GM12891 (cell line): ENCODE measurements at regions not wholly inside any gene's neighbourhood (a gene's known extent, or its start where the extent isn't known, plus 50 kb on each side); places are given as distances from the start of the nearest gene placed in this dataset.
"Not testable (repeated sequence)": the region's sequence is repeated elsewhere in the genome, so short reads cannot be mapped to it uniquely, and the experiment has no call there.

Experiments
- PAX5 ChIP-seq: IDR thresholded peaks from 2 replicates; pipeline ENCODE4 v1.6.1; 2011; ENCODE audit warnings: low read length, moderate library complexity, mild to moderate bottlenecking; ENCODE audit not compliant: insufficient read depth, severe bottlenecking
- POLR2A ChIP-seq: IDR thresholded peaks from 2 replicates; pipeline ENCODE4 v1.6.1; 2011; ENCODE audit warnings: low read depth, low read length, control low read depth
- POLR2AphosphoS5 ChIP-seq: IDR thresholded peaks from 2 replicates; pipeline ENCODE4 v1.6.1; 2011; ENCODE audit warnings: low read depth, low read length, control low read depth
- POU2F2 ChIP-seq: IDR thresholded peaks from 2 replicates; pipeline ENCODE4 v1.6.1; 2011; ENCODE audit warnings: low read depth, mild to moderate bottlenecking, control low read depth, low read length, moderate library complexity
- SPI1 ChIP-seq: IDR thresholded peaks from 2 replicates; pipeline ENCODE4 v1.6.1; 2011; ENCODE audit warnings: low read depth, low read length, control low read depth
- TAF1 ChIP-seq: IDR thresholded peaks from 2 replicates; pipeline ENCODE4 v1.6.1; 2011; ENCODE audit warnings: low read depth, low read length, control low read depth

- TF ChIP-seq POLR2AphosphoS5, TAF1, POLR2A, SPI1, POU2F2, PAX5: not testable (repeated sequence)
Observed at GRCh38 chr4:9547470-9547869, 103.3 kb downstream of the DEFB131A start.
